ENCODE measurements at regions not wholly inside any gene's neighbourhood (a gene's known extent, or its start where the extent isn't known, plus 50 kb on each side); places are given as distances from the start of the nearest gene placed in this dataset.

- TF ChIP-seq, protein P1, sequence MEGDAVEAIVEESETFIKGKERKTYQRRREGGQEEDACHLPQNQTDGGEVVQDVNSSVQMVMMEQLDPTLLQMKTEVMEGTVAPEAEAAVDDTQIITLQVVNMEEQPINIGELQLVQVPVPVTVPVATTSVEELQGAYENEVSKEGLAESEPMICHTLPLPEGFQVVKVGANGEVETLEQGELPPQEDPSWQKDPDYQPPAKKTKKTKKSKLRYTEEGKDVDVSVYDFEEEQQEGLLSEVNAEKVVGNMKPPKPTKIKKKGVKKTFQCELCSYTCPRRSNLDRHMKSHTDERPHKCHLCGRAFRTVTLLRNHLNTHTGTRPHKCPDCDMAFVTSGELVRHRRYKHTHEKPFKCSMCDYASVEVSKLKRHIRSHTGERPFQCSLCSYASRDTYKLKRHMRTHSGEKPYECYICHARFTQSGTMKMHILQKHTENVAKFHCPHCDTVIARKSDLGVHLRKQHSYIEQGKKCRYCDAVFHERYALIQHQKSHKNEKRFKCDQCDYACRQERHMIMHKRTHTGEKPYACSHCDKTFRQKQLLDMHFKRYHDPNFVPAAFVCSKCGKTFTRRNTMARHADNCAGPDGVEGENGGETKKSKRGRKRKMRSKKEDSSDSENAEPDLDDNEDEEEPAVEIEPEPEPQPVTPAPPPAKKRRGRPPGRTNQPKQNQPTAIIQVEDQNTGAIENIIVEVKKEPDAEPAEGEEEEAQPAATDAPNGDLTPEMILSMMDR (conservative IDR thresholded peaks at IDR 0.05; ENCODE audit: low read depth in 2 of 2): 0 out of 4 replicates have a peak, but pooled peaks of 1 of the 2 experiments have one; percentile 11
- no peak for TF ChIP-seq EZH2 (IDR thresholded peaks at IDR 0.05; ENCODE audit: low read depth, unreplicated experiment)
Measured at GRCh38 chr3:31462050-31462569, 70.6 kb upstream of the STT3B start.
